GM19239 (cell line): ENCODE measurements at regions not wholly inside any gene's neighbourhood (a gene's known extent, or its start where the extent isn't known, plus 50 kb on each side); places are given as distances from the start of the nearest gene placed in this dataset.
"Not testable (repeated sequence)": the region's sequence is repeated elsewhere in the genome, so short reads cannot be mapped to it uniquely, and the experiment has no call there.

Source experiments
- DNase-seq: peaks from one replicate; pipeline ENCODE4 v3.0.0; 2011; ENCODE audit warnings: low spot score; ENCODE audit not compliant: insufficient read length
- FAIRE-seq: peaks from 2 replicates; lab custom pipeline; 2011; peaks lifted over from hg19 to GRCh38; lab: Jason Lieb, UNC

GRCh38 chr11:79615425-79615824 is 174.6 kb upstream of the TENM4 start:
- FAIRE-seq, result no peak

DNA sequence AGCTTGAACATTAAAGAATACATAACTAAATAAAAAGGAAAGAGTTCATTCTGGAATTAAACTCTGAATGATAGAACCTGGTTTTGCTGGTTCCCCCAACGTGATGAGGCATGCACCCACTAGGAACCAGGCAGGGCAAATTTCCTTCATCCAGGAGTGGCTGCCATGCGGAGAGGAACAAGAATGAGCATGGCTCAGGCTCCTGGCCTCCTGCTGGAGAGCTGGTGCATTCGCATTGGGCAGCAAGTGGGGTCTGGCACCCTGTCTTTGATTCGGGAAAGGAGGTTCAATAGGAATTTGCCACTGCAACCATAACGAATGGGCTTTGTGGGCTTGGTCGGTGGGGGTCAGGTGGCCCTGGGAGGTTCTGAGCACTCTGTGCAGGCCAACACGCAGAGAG is 169.8 kb upstream of the TENM4 start:
- no peak for DNase-seq
- FAIRE-seq, result no peak

More at GRCh38 chr11:79615425-79615824, 174.6 kb upstream of the TENM4 start:
- no peak for DNase-seq

DNA sequence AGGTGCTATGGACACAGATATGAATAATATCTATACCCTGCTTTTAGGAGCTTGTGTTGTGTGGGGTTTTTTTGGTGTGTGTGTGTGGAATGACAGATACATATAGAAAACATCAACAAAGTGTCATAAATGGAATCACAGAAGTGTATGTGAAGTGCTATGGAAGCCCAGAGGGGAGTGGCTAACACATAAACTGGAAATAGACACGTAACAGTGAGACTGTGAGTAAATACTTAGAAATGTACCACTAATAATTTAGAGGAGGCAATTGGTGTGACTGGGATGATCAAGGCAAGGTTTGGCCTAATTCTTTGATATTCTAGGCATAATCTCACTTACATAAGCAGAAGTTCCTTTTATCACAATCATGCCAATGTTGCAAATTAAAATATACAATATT is 169.3 kb upstream of the TENM4 start:
- FAIRE-seq, result no peak
- no peak for DNase-seq

GRCh38 chr11:79609511-79609910 is 168.7 kb upstream of the TENM4 start:
- DNase-seq, result no peak
- FAIRE-seq, result no peak

- DNase-seq, FAIRE-seq: not testable (repeated sequence)
These were observed 165.6 kb upstream of the TENM4 start for GRCh38 chr11:79606461-79606860.

DNA sequence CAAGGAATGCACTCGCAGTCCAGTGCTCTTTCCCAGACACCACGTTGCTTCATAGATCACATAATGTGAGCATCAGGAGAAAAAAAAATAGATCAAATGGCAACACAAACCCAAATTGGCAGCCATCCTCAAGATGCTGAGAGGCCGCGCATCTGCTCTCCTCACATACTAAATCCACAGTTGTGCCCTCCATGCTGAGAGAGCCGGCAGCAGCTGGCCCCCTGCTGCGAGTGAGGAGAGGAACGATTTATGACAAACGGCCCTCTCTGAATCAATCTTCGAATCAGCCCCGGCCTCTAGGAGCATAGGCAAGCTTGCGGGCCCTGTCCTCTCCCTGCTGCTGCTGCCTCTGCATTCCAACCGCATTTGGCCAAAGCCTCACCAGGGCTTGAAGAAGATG is 159.9 kb upstream of the TENM4 start:
- FAIRE-seq (no peak), DNase-seq (no peak)

DNA sequence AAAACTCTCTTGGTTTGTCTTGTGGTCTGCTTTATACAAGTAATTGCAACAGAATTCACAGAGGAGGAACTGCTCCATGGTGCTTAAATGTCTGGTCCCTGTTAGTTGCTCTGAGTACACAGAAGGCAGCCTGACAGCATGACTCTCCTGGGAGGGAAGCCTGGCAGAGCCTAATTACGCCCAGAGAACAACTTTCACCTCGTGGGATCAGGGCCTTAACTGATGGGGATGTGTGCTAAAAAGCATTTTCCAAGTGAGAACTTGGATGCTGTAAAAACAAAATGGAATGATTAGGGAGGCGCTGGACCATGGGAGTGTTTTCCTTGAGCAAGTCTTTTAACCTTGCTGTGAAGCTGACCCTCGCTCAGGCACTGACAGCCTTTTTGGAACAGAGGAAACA is 154.0 kb upstream of the TENM4 start:
- DNase-seq (no peak), FAIRE-seq (no peak)

GRCh38 chr11:79592824-79593223 is 152.0 kb upstream of the TENM4 start:
- no peak for DNase-seq

GRCh38 chr11:79592406-79592805 is 151.6 kb upstream of the TENM4 start:
- FAIRE-seq, result no peak
- DNase-seq, result no peak

More at GRCh38 chr11:79592824-79593223, 152.0 kb upstream of the TENM4 start:
- FAIRE-seq, result no peak

- FAIRE-seq, result no peak
These were observed 141.6 kb upstream of the TENM4 start for GRCh38 chr11:79582434-79582833.

DNA sequence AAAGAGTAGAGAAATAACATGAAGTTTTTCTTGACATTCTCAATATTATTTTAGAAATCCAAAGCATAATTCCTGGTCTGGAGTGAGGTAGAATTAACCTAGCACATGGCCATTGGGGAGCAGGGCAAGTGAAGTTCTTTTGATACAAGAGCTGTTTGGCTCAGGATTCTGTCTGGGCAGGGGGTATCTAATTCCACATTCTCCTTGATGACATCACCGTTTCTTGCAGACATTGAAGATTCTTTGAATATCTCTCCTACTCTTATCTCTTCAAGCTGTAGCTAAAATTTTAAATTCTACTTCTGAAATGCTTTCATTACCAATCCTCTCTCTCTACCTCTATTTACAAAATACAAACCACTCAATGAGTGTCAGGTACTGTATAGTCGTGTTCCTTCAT is 138.2 kb upstream of the TENM4 start:
- FAIRE-seq (no peak), DNase-seq (no peak)

More at GRCh38 chr11:79582434-79582833, 141.6 kb upstream of the TENM4 start:
- DNase-seq, result no peak

GRCh38 chr11:79578116-79578515 is 137.3 kb upstream of the TENM4 start:
- FAIRE-seq (no peak), DNase-seq (no peak)

GRCh38 chr11:79575701-79576100 is 134.9 kb upstream of the TENM4 start:
- DNase-seq (no peak), FAIRE-seq (no peak)

DNA sequence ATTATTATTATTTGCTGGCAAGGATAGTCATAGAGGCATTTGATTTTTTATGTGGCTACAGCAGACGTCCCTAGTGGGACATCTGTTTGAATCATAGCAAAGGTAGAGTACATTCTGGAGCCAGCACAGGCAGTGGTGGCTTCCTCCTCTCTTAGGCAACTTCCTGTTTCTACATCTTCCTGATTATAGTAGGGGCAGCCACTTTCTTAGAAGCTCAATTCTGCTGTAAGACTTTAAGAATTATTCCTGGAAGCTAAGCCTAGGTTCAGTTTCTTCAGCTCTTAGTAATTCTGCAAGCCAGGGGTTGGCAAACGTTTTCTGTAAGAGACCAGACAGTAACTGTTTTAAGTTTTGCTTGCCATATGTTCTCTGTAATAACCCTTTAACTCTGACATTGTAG is 129.3 kb upstream of the TENM4 start:
- no peak for DNase-seq
- no peak for FAIRE-seq

DNA sequence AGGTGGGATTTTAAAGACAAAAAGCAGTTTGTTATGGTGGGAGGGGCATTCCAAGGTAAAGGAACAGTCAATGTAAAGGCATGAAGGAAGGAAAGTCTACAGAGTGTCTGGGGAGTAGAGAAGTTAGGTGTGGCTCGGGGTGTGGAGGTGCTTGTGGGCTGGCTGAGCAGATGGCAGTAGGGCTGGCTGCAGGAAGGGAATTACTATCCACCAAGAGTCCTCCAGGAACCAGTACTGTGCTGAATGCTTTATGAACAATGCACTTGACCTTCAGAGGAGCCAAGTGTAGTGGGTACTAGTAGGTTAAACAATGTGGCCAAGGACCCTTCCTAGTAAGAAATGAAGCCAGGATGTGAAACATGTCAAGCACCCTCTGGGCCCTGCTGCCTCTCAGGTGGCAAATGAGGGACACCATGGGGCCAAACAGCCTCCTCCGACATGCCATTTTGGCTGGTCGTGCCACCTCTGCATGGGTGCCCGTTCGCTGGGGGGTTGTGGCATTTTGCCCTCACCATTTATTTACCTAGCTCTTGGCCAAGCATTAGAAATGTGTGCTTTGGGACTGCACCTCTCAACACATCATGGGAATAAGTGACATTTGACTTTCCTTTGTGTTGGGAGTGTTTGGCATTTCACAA is 123.6 kb upstream of the TENM4 start:
- no peak for FAIRE-seq

GRCh38 chr11:79561496-79561895 is 120.7 kb upstream of the TENM4 start:
- DNase-seq, result no peak
- FAIRE-seq, result no peak

More for the DNA sequence above, 123.6 kb upstream of the TENM4 start:
- DNase-seq, result no peak

DNA sequence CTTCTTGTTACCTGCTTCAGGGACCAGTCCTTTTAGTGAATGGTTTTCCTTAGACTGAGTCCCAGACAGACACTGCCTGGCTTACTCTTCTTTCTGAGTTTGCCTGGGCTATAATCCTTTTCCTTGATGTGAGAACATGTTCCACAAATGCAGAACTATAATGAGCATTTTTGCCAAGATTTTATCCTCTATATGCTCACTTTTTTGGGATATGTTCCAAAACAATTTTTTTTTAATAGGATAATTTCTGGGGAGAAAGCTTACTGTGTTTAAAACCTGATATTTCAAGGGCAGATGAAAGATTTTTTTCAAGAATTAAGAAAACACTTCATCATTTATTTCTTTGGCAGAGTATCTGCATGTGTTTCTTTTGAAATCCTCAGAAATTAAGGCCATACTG is 110.0 kb upstream of the TENM4 start:
- FAIRE-seq (no peak), DNase-seq (no peak)

- no peak for FAIRE-seq
- DNase-seq, result no peak
These were observed 106.4 kb upstream of the TENM4 start for GRCh38 chr11:79547256-79547655.

DNA sequence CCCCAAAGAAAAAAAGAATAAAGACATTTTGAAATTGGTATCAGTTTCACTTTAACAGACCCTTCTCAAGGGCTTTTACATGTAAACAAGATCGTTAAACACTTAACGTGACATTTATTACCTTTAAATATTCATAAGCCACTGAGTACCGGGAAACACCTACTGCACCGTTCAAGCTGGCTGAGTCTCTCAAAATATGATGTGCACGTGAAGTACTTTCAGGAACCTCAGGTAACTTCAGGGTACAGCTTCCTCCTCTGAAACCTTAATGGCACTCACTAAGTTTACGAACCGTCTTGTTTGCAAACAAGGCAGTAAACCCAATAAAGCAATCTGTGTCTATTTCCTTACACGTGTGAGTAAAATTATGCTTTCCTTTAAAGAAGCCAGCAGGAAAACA is 105.5 kb upstream of the TENM4 start:
- FAIRE-seq (no peak), DNase-seq (no peak)

- DNase-seq (no peak), FAIRE-seq (no peak)
These were observed 103.5 kb upstream of the TENM4 start for GRCh38 chr11:79544361-79544760.

GRCh38 chr11:79543101-79543500 is 102.3 kb upstream of the TENM4 start:
- FAIRE-seq (no peak), DNase-seq (no peak)

DNA sequence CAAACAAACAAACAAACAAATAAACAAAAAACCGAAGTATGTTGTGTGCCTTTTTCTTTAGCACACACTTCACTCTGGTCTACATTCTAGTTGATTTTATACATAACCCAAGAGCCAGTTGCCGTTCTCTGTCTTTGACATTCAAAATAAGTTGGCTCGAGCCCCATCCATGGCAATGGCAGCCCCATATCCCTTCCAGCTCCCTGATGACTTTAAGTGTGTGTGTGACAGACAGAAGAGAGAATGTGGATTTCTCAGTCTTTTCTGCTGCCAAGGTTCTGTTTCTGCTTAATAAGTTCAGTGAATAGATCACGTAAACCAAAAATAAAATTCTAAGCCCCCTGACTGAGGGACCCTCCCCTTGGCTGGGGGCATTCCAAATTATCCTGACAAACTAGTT is 100.6 kb upstream of the TENM4 start:
- FAIRE-seq (no peak), DNase-seq (no peak)
